Caco-2 (cell line): ENCODE measurements at regions not wholly inside any gene's neighbourhood (a gene's known extent, or its start where the extent isn't known, plus 50 kb on each side); places are given as distances from the start of the nearest gene placed in this dataset.
A peak's percentile ranks its signal among the peaks of the same experiment; 100 is the strongest.

Source experiments
- BruUV-seq: library from RNA; stranded (reverse); fragments of 400-500 nt; replicated peaks from 2 replicates; lab custom pipeline; 2021; lab: Mats Ljungman, UMichigan
- CTCF ChIA-PET: fragments of 300-600 bp; sonication (Branson Sonifier 250); formaldehyde crosslinking; loops from one replicate; lab custom pipeline; 2022; ENCODE audit warnings: antibody characterized with exemption; lab: Charles Lee
- POLR2A ChIA-PET: fragments of 300-600 bp; sonication (Branson Sonifier 250); formaldehyde crosslinking; loops from one replicate; lab custom pipeline; 2022; ENCODE audit warnings: antibody characterized with exemption; lab: Charles Lee
- DNase-seq, 2 experiments: peaks; one replicate each; pipeline versions ENCODE4 v3.0.0 to v3.0.0-alpha.2; 2020 to 2022
- H3K27me3 ChIP-seq: replicated peaks from 2 replicates; pipeline ENCODE4 v1.6.0; 2011; ENCODE audit warnings: low read length; ENCODE audit not compliant: control insufficient read depth, insufficient read depth
- H3K36me3 ChIP-seq: 2 replicates; pipeline ENCODE4 v1.5.1; 2011; ENCODE audit warnings: low read length; ENCODE audit not compliant: control insufficient read depth, insufficient read depth
- H3K4me1 ChIP-seq: fragments of 250-450 bp; sonication (Bioruptor Pico); 2 replicates; pipeline ENCODE4 v1.5.1; 2020; ENCODE audit warnings: mild to moderate bottlenecking
- H3K4me3 ChIP-seq: 2 replicates; pipeline ENCODE4 v1.5.1; 2011; ENCODE audit warnings: low read depth, mild to moderate bottlenecking, control low read depth, low read length
- H3K9me3 ChIP-seq: fragments of 250-450 bp; sonication (Bioruptor Pico); 2 replicates; pipeline ENCODE4 v1.5.1; 2020; ENCODE audit warnings: mild to moderate bottlenecking, moderate library complexity
- H3K27ac Mint-ChIP-seq: one replicate; pipeline ENCODE4 v1.8.0; 2022; ENCODE audit warnings: mixed read lengths; ENCODE audit not compliant: unreplicated experiment
- H3K27me3 Mint-ChIP-seq: one replicate; pipeline ENCODE4 v1.8.0; 2022; ENCODE audit warnings: mixed read lengths; ENCODE audit not compliant: insufficient read depth, unreplicated experiment
- H3K36me3 Mint-ChIP-seq: one replicate; pipeline ENCODE4 v1.8.0; 2022; ENCODE audit warnings: mild to moderate bottlenecking, mixed read lengths; ENCODE audit not compliant: insufficient read depth, unreplicated experiment
- H3K4me1 Mint-ChIP-seq: one replicate; pipeline ENCODE4 v1.8.0; 2022; ENCODE audit warnings: low read depth, mixed read lengths; ENCODE audit not compliant: unreplicated experiment
- H3K4me3 Mint-ChIP-seq: one replicate; pipeline ENCODE4 v1.8.0; 2022; ENCODE audit warnings: mild to moderate bottlenecking, moderate library complexity, mixed read lengths; ENCODE audit not compliant: unreplicated experiment
- H3K9me3 Mint-ChIP-seq: one replicate; pipeline ENCODE4 v1.8.0; 2022; ENCODE audit warnings: mixed read lengths; ENCODE audit not compliant: unreplicated experiment
- CTCF ChIP-seq, 2 experiments: fragments of 200-600 bp in 1 of 2; IDR thresholded peaks; 1 replicate in 1 of 2; 2 replicates in 1 of 2; pipeline versions ENCODE4 v1.5.1 to v1.8.0; 2011 to 2022; ENCODE audit warnings: antibody characterized with exemption in 1 of 2, control low read depth in 1 of 2, inconsistent platforms in 1 of 2, low read depth in 1 of 2, low read length in 1 of 2, mild to moderate bottlenecking in 1 of 2, moderate library complexity in 1 of 2; ENCODE audit not compliant: insufficient read depth in 1 of 2, severe bottlenecking in 1 of 2, unreplicated experiment in 1 of 2
- intact Hi-C: fragments of 100-400 bp; cut with micrococcal nuclease; formaldehyde crosslinking; loops from one replicate; pipeline ENCODE4 v1.10.0; 2022; ENCODE audit not compliant: unreplicated experiment

- peaks cover 4% of the 10 kb centered on the region for H3K27me3 Mint-ChIP-seq
- peaks cover 9% of the 10 kb centered on the region for H3K9me3 Mint-ChIP-seq
- H3K9me3 ChIP-seq, result no peaks in the 10 kb centered on the region
- no peaks in the 10 kb centered on the region for H3K36me3 Mint-ChIP-seq
- H3K27me3 ChIP-seq, result no peaks in the 10 kb centered on the region
- H3K4me3 ChIP-seq, result no peak overlapping the region
- no peak for TF ChIP-seq CTCF (IDR thresholded peaks at IDR 0.05; ENCODE audit: insufficient read depth in 1 of 2, low read depth in 1 of 2, low read length in 1 of 2, severe bottlenecking in 1 of 2, unreplicated experiment in 1 of 2)
- no peaks in the 10 kb centered on the region for H3K4me1 Mint-ChIP-seq
- no peak overlapping the region for H3K4me3 Mint-ChIP-seq
- no peak overlapping the region for H3K27ac Mint-ChIP-seq
- DNase-seq, result no peak
- intact Hi-C loops, result no loop called here
- ChIA-PET CTCF (no interaction called here), POLR2A (no interaction called here)
- no peaks in the 10 kb centered on the region for H3K4me1 ChIP-seq
- BruUV-seq, result no TSS peak
- H3K36me3 ChIP-seq, result no peaks in the 10 kb centered on the region
Observed at GRCh38 chr2:167851323-167851860, 396.0 kb downstream of the STK39 start.

GRCh38 chr2:167844714-167845530 is 402.5 kb downstream of the STK39 start:
- peak; percentile 19 to 52 for DNase-seq
- Mint-ChIP-seq H3K27ac (no peak overlapping the region), H3K4me1 (no peaks in the 10 kb centered on the region), H3K9me3 (peaks cover 9% of the 10 kb centered on the region), H3K4me3 (no peak overlapping the region), H3K27me3 (no peaks in the 10 kb centered on the region), H3K36me3 (no peaks in the 10 kb centered on the region)
- ChIA-PET POLR2A (no interaction called here), CTCF (no interaction called here)
- no TSS peak for BruUV-seq
- no peaks in the 10 kb centered on the region for H3K27me3 ChIP-seq
- no peaks in the 10 kb centered on the region for H3K36me3 ChIP-seq
- H3K4me1 ChIP-seq, result no peaks in the 10 kb centered on the region
- intact Hi-C loops, result no loop called here
- TF ChIP-seq CTCF (IDR thresholded peaks at IDR 0.05; ENCODE audit: insufficient read depth in 1 of 2, low read depth in 1 of 2, low read length in 1 of 2, severe bottlenecking in 1 of 2, unreplicated experiment in 1 of 2), result peak; percentile 8 to 23
- H3K9me3 ChIP-seq, result no peaks in the 10 kb centered on the region
- H3K4me3 ChIP-seq, result no peak overlapping the region

- intact Hi-C loops, result no loop called here
- H3K36me3 ChIP-seq, result no peaks in the 10 kb centered on the region
- no peaks in the 10 kb centered on the region for H3K27me3 ChIP-seq
- Mint-ChIP-seq H3K27ac (no peak overlapping the region), H3K4me3 (no peak overlapping the region), H3K27me3 (no peaks in the 10 kb centered on the region), H3K9me3 (peaks cover 3% of the 10 kb centered on the region), H3K36me3 (no peaks in the 10 kb centered on the region), H3K4me1 (no peaks in the 10 kb centered on the region)
- no peak for DNase-seq
- ChIA-PET POLR2A (no interaction called here), CTCF (no interaction called here)
- no peaks in the 10 kb centered on the region for H3K4me1 ChIP-seq
- BruUV-seq, result no TSS peak
- no peak overlapping the region for H3K4me3 ChIP-seq
- TF ChIP-seq CTCF (IDR thresholded peaks at IDR 0.05; ENCODE audit: insufficient read depth in 1 of 2, low read depth in 1 of 2, low read length in 1 of 2, severe bottlenecking in 1 of 2, unreplicated experiment in 1 of 2), result no peak
- no peaks in the 10 kb centered on the region for H3K9me3 ChIP-seq
Observed at GRCh38 chr2:167843657-167844056, 403.7 kb downstream of the STK39 start.
